ENCODE measurements at regions not wholly inside any gene's neighbourhood (a gene's known extent, or its start where the extent isn't known, plus 50 kb on each side); places are given as distances from the start of the nearest gene placed in this dataset.
A peak's percentile ranks its signal among the peaks of the same experiment; 100 is the strongest.

GRCh38 chr7:25926891-25927625 lies 224.9 kb upstream of the NFE2L3 start:
- H3K4me3 ChIP-seq, result no peak overlapping the region
- no peak overlapping the region for H3K27ac ChIP-seq

DNA sequence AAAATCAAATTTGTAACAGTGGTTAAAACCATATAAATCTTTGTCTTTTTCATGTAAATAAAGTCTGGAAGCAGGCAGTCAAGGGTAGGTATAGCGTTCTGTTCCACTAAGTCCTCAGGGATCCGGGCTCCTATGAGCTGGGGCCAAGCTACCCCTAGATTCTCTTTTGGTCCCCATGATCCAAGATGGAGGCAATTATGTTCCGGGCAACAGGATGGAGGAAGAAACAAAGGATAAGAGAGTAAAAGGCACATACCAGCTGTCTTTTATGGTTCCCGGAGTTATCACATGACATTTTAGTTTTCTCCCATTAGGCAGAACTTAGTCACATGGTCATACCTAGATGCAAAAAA lies 224.4 kb upstream of the NFE2L3 start:
- H3K27ac ChIP-seq, result no peak overlapping the region
- no peak overlapping the region for H3K4me3 ChIP-seq

DNA sequence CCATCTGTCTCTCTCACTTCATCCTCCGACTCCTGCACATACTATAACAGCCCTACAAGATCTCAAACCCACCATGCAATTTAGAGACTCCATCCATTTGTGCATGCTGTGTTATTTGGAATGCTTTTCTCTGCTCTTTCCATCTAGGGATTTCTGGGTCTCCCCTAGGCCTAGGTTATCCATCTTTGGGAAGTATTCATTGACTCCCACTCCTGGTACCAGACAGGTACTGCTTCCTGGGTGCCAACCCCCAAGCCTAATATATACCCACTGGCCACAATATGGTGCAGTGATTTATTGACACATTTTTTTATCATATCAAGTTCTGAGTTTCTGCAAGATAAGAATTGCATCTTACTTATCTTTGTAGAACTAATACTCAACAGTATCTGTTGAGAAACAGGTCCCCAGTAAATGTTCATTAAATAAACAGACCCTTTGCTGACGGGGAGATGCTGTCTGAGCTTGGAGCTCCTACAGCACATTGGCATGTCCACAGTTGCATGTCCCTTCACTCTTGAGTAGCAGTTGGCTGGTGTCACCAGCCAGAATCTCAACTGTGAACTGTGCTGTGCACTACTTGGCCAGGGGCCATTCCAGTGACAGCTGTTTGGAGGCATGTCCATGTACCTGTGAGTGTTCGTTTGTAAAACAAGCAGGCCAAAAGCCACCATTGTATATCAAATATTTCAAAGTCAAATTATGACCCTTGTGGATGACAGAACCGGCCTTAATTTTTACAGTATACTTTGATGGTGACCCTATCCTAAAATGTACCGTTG lies 223.3 kb upstream of the NFE2L3 start:
- Histone ChIP-seq H3K4me3 (no peak overlapping the region), H3K27ac (no peak overlapping the region)

DNA sequence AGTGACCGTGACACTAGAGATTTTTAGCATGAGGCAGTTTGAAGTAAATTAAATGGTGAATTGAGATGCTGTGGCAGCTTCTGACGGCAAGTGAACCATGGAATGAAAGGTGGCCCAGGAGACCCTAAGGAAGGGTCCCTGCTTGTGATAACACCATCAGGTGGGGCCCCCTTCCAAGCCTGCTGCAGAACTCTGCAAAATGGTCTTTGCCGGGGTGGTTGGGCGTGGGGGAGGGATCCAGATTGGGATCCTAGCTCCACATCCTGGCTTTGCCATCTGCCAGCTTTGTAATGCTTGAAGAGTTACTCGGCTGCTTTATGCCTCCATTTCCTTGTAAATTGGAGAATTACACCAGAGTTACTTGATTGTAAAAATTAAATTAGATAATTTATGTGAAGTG lies 222.6 kb upstream of the NFE2L3 start:
- no peak overlapping the region for H3K4me3 ChIP-seq
- H3K27ac ChIP-seq, result no peak overlapping the region

GRCh38 chr7:25930492-25931048 lies 221.4 kb upstream of the NFE2L3 start:
- Histone ChIP-seq H3K27ac (no peak overlapping the region), H3K4me3 (no peak overlapping the region)

- H3K4me3 ChIP-seq, result no peak overlapping the region
Measured at GRCh38 chr7:25931156-25931555, 220.8 kb upstream of the NFE2L3 start.

GRCh38 chr7:25933921-25934320 lies 218.1 kb upstream of the NFE2L3 start:
- no peak overlapping the region for H3K27ac ChIP-seq
- no peak overlapping the region for H3K4me3 ChIP-seq

More at GRCh38 chr7:25931156-25931555, 220.8 kb upstream of the NFE2L3 start:
- no peak overlapping the region for H3K27ac ChIP-seq

GRCh38 chr7:25940086-25940906 lies 211.7 kb upstream of the NFE2L3 start:
- H3K27ac ChIP-seq, result peak overlapping the region in 18 of 21 experiments; percentile 7 to 85 (median 70)
- peak overlapping the region in 1 of 7 experiments; percentile 22 for H3K4me3 ChIP-seq

- Histone ChIP-seq H3K4me3 (no peak overlapping the region), H3K27ac (peak overlapping the region in 8 of 21 experiments; percentile 9 to 70 (median 48))
Measured at GRCh38 chr7:25944777-25945515, 207.1 kb upstream of the NFE2L3 start.

GRCh38 chr7:25945608-25946007 lies 206.4 kb upstream of the NFE2L3 start:
- Histone ChIP-seq H3K27ac (peak overlapping the region in 8 of 21 experiments; percentile 9 to 70 (median 48)), H3K4me3 (no peak overlapping the region)

DNA sequence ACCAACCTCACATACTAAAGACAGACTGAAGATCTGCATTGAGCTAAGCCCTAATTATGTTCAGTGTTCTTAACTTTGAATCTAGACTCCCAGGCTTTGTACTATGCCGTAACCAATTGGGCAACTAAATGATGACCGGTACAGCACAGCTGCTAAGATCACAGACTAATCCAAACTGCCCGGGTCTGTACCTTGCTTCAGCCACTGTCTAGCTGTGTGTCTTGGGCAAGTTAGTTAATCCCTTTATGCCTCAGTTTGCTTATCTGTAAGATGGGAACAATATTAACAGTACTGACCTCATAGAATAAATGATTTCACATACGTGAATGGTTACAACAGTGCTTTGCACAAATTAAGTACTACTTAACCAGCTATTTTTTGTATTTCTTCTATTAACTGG lies 205.8 kb upstream of the NFE2L3 start:
- Histone ChIP-seq H3K4me3 (no peak overlapping the region), H3K27ac (peak overlapping the region in 1 of 21 experiments; percentile 67)

GRCh38 chr7:25947669-25948516 lies 204.1 kb upstream of the NFE2L3 start:
- H3K27ac ChIP-seq, result no peak overlapping the region

DNA sequence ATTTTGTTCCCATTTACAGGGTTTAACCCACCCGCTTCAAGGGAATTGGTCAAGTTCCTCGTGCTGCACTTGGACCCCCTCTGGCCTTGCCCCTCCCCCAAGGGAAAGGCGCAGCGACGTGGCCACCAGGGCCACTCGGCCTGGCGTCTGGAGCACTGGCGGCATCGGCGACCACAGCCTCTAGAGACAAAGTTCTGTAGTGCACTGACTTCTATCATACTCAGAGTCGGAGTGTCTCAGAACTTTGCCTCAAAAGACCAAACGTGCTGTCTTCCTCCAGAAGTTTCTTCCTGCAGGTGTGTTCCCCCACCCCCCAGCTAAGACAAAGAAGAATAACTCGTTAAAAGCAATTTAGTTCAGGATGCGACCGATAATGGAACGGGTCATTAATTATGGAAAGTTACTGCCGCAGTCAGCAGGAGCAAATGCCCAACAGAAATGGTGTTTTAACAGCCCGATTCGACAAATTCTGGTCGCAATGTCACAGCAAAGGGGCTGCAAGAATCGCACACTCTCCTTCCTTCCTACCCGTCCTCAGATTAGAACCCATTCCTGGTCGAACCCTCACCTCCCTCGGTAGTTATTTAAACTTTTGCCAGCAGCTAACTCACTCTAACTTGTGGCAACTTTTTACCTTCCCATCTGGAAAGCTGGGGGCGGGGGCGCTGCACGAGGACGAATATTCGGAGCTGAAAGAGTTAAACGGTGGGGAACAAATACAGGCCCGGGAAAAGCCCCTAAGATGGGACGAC lies 202.1 kb upstream of the NFE2L3 start:
- peak overlapping the region in 17 of 21 experiments; percentile 59 to 89 (median 77) for H3K27ac ChIP-seq
- peak overlapping the region; percentile 51 to 87 (median 72) for H3K4me3 ChIP-seq

More at GRCh38 chr7:25947669-25948516, 204.1 kb upstream of the NFE2L3 start:
- H3K4me3 ChIP-seq, result no peak overlapping the region

GRCh38 chr7:25950488-25951413 lies 201.2 kb upstream of the NFE2L3 start:
- Histone ChIP-seq H3K4me3 (peak overlapping the region; percentile 51 to 87 (median 72)), H3K27ac (peak overlapping the region in 20 of 21 experiments; percentile 27 to 89 (median 76))

GRCh38 chr7:25951414-25952260 lies 200.4 kb upstream of the NFE2L3 start:
- Histone ChIP-seq H3K27ac (peak overlapping the region in 19 of 21 experiments; percentile 33 to 84 (median 72)), H3K4me3 (peak overlapping the region; percentile 51 to 87 (median 72))
